ENCODE measurements at regions not wholly inside any gene's neighbourhood (a gene's known extent, or its start where the extent isn't known, plus 50 kb on each side); places are given as distances from the start of the nearest gene placed in this dataset.

- DNase-seq (ENCODE audit: low spot score): no peak
- intact Hi-C loops (cut with DNase I): no loop called here
Observed at GRCh38 chr13:80050252-80050651, 290.7 kb downstream of the SPRY2 start.

- intact Hi-C loops (cut with DNase I): loop anchor here (2.0 to 10.0 kb wide), 3 partner anchors 84 to 414 kb away; no protein-coding TSS in a partner anchor
- peak; percentile 93 for DNase-seq (ENCODE audit: low spot score)
Observed at GRCh38 chr13:80048802-80049201, 292.1 kb downstream of the SPRY2 start.

GRCh38 chr13:80048030-80048429 lies 292.9 kb downstream of the SPRY2 start:
- intact Hi-C loops (cut with DNase I): loop anchor here (2.0 to 10.0 kb wide), 3 partner anchors 85 to 413 kb away; no protein-coding TSS in a partner anchor
- DNase-seq (ENCODE audit: low spot score): no peak

GRCh38 chr13:80047406-80047805 lies 293.5 kb downstream of the SPRY2 start:
- intact Hi-C loops (cut with DNase I): loop anchor here (10.0 kb wide), 1 partner anchor 413 kb away; no protein-coding TSS in a partner anchor
- no peak for DNase-seq (ENCODE audit: low spot score)

- DNase-seq (ENCODE audit: low spot score): no peak
- intact Hi-C loops (cut with DNase I): loop anchor here (10.0 kb wide), 1 partner anchor 406 kb away; no protein-coding TSS in a partner anchor
Observed at GRCh38 chr13:80040981-80041317, 300.0 kb downstream of the SPRY2 start.

GRCh38 chr13:80040196-80040980 lies 300.5 kb downstream of the SPRY2 start:
- intact Hi-C loops (cut with DNase I): loop anchor here (10.0 kb wide), 1 partner anchor 406 kb away; no protein-coding TSS in a partner anchor
- DNase-seq (ENCODE audit: low spot score): no peak

- no peak for DNase-seq (ENCODE audit: low spot score)
- intact Hi-C loops (cut with DNase I): no loop called here
Observed at GRCh38 chr13:80039000-80039399, 301.9 kb downstream of the SPRY2 start.

GRCh38 chr13:80038371-80038770 lies 302.6 kb downstream of the SPRY2 start:
- intact Hi-C loops (cut with DNase I): no loop called here
- DNase-seq (ENCODE audit: low spot score): no peak

- DNase-seq (ENCODE audit: low spot score): no peak
- intact Hi-C loops (cut with DNase I): no loop called here
Observed at GRCh38 chr13:80037505-80037888, 303.4 kb downstream of the SPRY2 start.

GRCh38 chr13:80036845-80037504 lies 304.0 kb downstream of the SPRY2 start:
- intact Hi-C loops (cut with DNase I): no loop called here
- no peak for DNase-seq (ENCODE audit: low spot score)

- intact Hi-C loops (cut with DNase I): no loop called here
- DNase-seq (ENCODE audit: low spot score): no peak
Observed at GRCh38 chr13:80035096-80035495, 305.8 kb downstream of the SPRY2 start.

GRCh38 chr13:80033951-80034350 lies 307.0 kb downstream of the SPRY2 start:
- no peak for DNase-seq (ENCODE audit: low spot score)
- intact Hi-C loops (cut with DNase I): no loop called here

- DNase-seq (ENCODE audit: low spot score): no peak
- intact Hi-C loops (cut with DNase I): no loop called here
Observed at GRCh38 chr13:80033286-80033685, 307.6 kb downstream of the SPRY2 start.

- intact Hi-C loops (cut with DNase I): no loop called here
- no peak for DNase-seq (ENCODE audit: low spot score)
Observed at GRCh38 chr13:80030491-80030890, 310.4 kb downstream of the SPRY2 start.

GRCh38 chr13:80029170-80029569 lies 311.8 kb downstream of the SPRY2 start:
- no peak for DNase-seq (ENCODE audit: low spot score)
- intact Hi-C loops (cut with DNase I): no loop called here

- intact Hi-C loops (cut with DNase I): no loop called here
- no peak for DNase-seq (ENCODE audit: low spot score)
Observed at GRCh38 chr13:80022146-80022545, 318.8 kb downstream of the SPRY2 start.

GRCh38 chr13:80012251-80012650 lies 328.7 kb downstream of the SPRY2 start:
- intact Hi-C loops (cut with DNase I): no loop called here

GRCh38 chr13:80011448-80012212 lies 329.3 kb downstream of the SPRY2 start:
- intact Hi-C loops (cut with DNase I): no loop called here
- DNase-seq (ENCODE audit: low spot score): no peak

More at GRCh38 chr13:80012251-80012650, 328.7 kb downstream of the SPRY2 start:
- DNase-seq (ENCODE audit: low spot score): no peak

GRCh38 chr13:80010846-80011245 lies 330.1 kb downstream of the SPRY2 start:
- DNase-seq (ENCODE audit: low spot score): no peak
- intact Hi-C loops (cut with DNase I): no loop called here

- intact Hi-C loops (cut with DNase I): no loop called here
Observed at GRCh38 chr13:80010286-80010831, 330.6 kb downstream of the SPRY2 start.

More at GRCh38 chr13:80010286-80010831, 330.6 kb downstream of the SPRY2 start:
- DNase-seq (ENCODE audit: low spot score): no peak

Data from cardiac septum (tissue), 1 donor.